Activated CD4-positive, alpha-beta T cell treated with anti-CD3 and anti-CD28 coated beads for 36 hours (primary cell): ENCODE measurements at regions not wholly inside any gene's neighbourhood (a gene's known extent, or its start where the extent isn't known, plus 50 kb on each side); places are given as distances from the start of the nearest gene placed in this dataset.

Experiments used
- ATAC-seq: fragments of 200-7000 bp; cut with Tn5 transposase; one replicate; pipeline ENCODE4 v1.10.0; 2021; ENCODE audit warnings: mild to moderate bottlenecking, moderate library complexity
- CTCF ChIA-PET: fragments of 350-600 bp; sonication (Branson Sonifier 250); formaldehyde crosslinking; loops from one replicate; lab custom pipeline; 2021; ENCODE audit warnings: antibody characterized with exemption; lab: Charles Lee
- POLR2A ChIA-PET: fragments of 350-600 bp; sonication (Branson Sonifier 250); formaldehyde crosslinking; loops from one replicate; lab custom pipeline; 2021; ENCODE audit warnings: antibody characterized with exemption, inconsistent platforms; lab: Charles Lee
- DNase-seq: peaks from one replicate; pipeline ENCODE4 v3.0.0-alpha.2; 2020
- H3K27ac Mint-ChIP-seq: one replicate; pipeline ENCODE4 v1.8.0; 2021; ENCODE audit warnings: mixed read lengths
- H3K27me3 Mint-ChIP-seq: one replicate; pipeline ENCODE4 v1.8.0; 2021; ENCODE audit warnings: mixed read lengths
- H3K36me3 Mint-ChIP-seq: one replicate; pipeline ENCODE4 v1.8.0; 2021; ENCODE audit warnings: low read depth, mixed read lengths
- H3K4me1 Mint-ChIP-seq: one replicate; pipeline ENCODE4 v1.8.0; 2021; ENCODE audit warnings: mixed read lengths
- H3K4me3 Mint-ChIP-seq: one replicate; pipeline ENCODE4 v1.8.0; 2021; ENCODE audit warnings: mild to moderate bottlenecking, moderate library complexity, mixed read lengths
- H3K9me3 Mint-ChIP-seq: one replicate; pipeline ENCODE4 v1.8.0; 2021; ENCODE audit warnings: low read depth, mixed read lengths
- intact Hi-C, 2 experiments: fragments of 100-400 bp; cut with DNase I in 1 of 2; cut with micrococcal nuclease in 1 of 2; formaldehyde crosslinking; loops; one replicate each; pipeline versions ENCODE4 v1.14.2 to v1.15.1; 2022 to 2024; cut with DNase I, micrococcal nuclease

- Mint-ChIP-seq H3K36me3 (no peaks in the 10 kb centered on the region), H3K27me3 (no peaks in the 10 kb centered on the region), H3K4me3 (no peak overlapping the region), H3K27ac (no peak overlapping the region), H3K4me1 (no peaks in the 10 kb centered on the region), H3K9me3 (no peaks in the 10 kb centered on the region)
- intact Hi-C loops = no loop called here
- POLR2A ChIA-PET = no interaction called here
- DNase-seq (no peak), ATAC-seq (no peak)
- CTCF ChIA-PET = no interaction called here
Measured at GRCh38 chr12:82149045-82149444, 209.1 kb downstream of the CCDC59 start.

DNA sequence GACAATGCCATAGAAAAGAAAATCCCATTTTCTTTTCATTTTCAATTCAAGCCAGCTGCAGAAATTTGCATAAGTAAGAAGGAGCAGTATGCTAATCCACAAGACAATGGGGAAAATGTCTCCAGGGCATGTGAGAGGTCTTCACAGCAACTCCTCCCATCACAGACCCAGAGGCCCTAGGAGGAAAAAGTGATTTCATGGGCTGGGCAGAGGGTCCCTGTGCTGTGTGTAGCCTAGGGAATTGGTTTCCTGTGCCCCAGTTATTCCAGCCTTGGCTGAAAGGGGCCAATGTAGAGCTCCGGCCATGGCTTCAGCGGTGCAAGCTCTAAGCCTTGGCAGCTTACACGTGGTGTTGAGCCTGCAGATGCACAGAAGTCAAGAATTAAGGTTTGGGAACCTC is 211.4 kb downstream of the CCDC59 start:
- H3K4me3 Mint-ChIP-seq = no peak overlapping the region
- DNase-seq = no peak
- no peaks in the 10 kb centered on the region for H3K36me3 Mint-ChIP-seq
- CTCF ChIA-PET = no interaction called here
- peaks cover 2% of the 10 kb centered on the region for H3K9me3 Mint-ChIP-seq
- intact Hi-C loops = no loop called here
- ATAC-seq = no peak
- POLR2A ChIA-PET = no interaction called here
- H3K27ac Mint-ChIP-seq = no peak overlapping the region
- no peaks in the 10 kb centered on the region for H3K4me1 Mint-ChIP-seq
- no peaks in the 10 kb centered on the region for H3K27me3 Mint-ChIP-seq

DNA sequence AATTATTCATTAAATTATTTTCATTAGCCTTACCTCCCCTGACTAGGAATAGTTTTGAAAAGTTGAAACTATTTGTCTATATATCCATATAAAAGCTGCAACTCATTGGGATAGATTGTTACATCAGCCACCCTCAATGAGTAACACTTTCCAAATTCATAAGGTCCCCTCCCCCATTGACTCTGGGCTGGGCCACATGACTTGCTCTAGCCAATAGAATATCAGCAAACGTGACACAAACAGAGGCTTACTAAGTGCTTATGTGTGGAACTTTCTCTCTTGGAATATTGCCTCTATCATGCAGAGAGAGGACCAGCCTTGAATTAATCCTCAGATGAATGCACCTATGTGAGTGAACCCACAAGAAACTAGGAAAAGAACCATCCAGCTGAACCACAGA is 213.7 kb downstream of the CCDC59 start:
- no peak overlapping the region for H3K4me3 Mint-ChIP-seq
- H3K4me1 Mint-ChIP-seq = no peaks in the 10 kb centered on the region
- peaks cover 2% of the 10 kb centered on the region for H3K9me3 Mint-ChIP-seq
- no peak for ATAC-seq
- intact Hi-C loops = no loop called here
- CTCF ChIA-PET = no interaction called here
- no peak overlapping the region for H3K27ac Mint-ChIP-seq
- H3K36me3 Mint-ChIP-seq = no peaks in the 10 kb centered on the region
- POLR2A ChIA-PET = no interaction called here
- peak; percentile 6 for DNase-seq
- H3K27me3 Mint-ChIP-seq = no peaks in the 10 kb centered on the region

GRCh38 chr12:82132390-82132789 is 225.8 kb downstream of the CCDC59 start:
- no peak for DNase-seq
- H3K27ac Mint-ChIP-seq = no peak overlapping the region
- H3K9me3 Mint-ChIP-seq = peaks cover 11% of the 10 kb centered on the region
- intact Hi-C loops = no loop called here
- ChIA-PET POLR2A (no interaction called here), CTCF (no interaction called here)
- H3K36me3 Mint-ChIP-seq = no peaks in the 10 kb centered on the region
- no peaks in the 10 kb centered on the region for H3K27me3 Mint-ChIP-seq
- H3K4me1 Mint-ChIP-seq = no peaks in the 10 kb centered on the region
- no peak overlapping the region for H3K4me3 Mint-ChIP-seq
- no peak for ATAC-seq

- ChIA-PET CTCF (interaction anchor here (0.5 kb wide), 1 partner anchor 485 kb away, joined by 3 read pairs; no protein-coding TSS in a partner anchor), POLR2A (no interaction called here)
- intact Hi-C loops = no loop called here
- Mint-ChIP-seq H3K4me1 (no peaks in the 10 kb centered on the region), H3K36me3 (no peaks in the 10 kb centered on the region), H3K9me3 (no peaks in the 10 kb centered on the region), H3K27ac (no peak overlapping the region), H3K27me3 (no peaks in the 10 kb centered on the region), H3K4me3 (no peak overlapping the region)
- no peak for ATAC-seq
- DNase-seq = no peak
Measured at GRCh38 chr12:82130762-82131161, 227.4 kb downstream of the CCDC59 start.

DNA sequence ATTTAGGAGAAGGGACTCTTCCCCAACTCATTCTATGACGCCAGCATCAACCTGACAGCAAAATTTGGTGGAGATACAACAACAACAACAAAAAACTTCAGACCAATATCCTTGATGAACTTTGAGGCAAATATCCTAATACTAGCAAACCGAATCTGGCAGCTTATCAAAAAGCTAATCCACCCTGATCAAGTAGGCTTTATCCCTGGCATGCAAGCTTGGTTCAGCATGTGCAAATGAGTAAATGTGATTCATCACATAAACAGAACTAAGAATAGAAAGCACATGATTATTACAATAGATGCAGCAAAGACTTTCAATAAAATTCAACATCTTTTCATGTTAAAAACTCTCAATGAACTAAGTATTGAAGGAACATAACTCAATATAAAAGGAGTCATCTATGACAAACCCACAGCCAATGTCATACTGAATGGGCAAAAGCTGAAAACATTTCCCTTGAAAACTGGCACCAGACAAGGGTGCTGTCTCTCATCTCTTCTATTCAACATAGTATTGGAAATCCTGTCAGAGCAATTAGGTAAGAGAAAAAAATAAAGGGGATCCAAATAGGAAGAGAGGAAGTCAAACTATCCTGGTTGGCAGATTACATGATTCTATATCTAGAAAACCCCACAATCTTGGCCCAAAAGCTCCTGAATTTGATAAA is 233.3 kb downstream of the CCDC59 start:
- H3K36me3 Mint-ChIP-seq = no peaks in the 10 kb centered on the region
- H3K9me3 Mint-ChIP-seq = no peaks in the 10 kb centered on the region
- no peak overlapping the region for H3K27ac Mint-ChIP-seq
- POLR2A ChIA-PET = no interaction called here
- H3K27me3 Mint-ChIP-seq = no peaks in the 10 kb centered on the region
- H3K4me3 Mint-ChIP-seq = no peak overlapping the region
- H3K4me1 Mint-ChIP-seq = no peaks in the 10 kb centered on the region
- no peak for ATAC-seq
- intact Hi-C loops = no loop called here
- CTCF ChIA-PET = no interaction called here
- DNase-seq = no peak

GRCh38 chr12:82121545-82121944 is 236.6 kb downstream of the CCDC59 start:
- Mint-ChIP-seq H3K4me3 (no peak overlapping the region), H3K27ac (no peak overlapping the region), H3K9me3 (no peaks in the 10 kb centered on the region), H3K4me1 (no peaks in the 10 kb centered on the region), H3K36me3 (no peaks in the 10 kb centered on the region), H3K27me3 (no peaks in the 10 kb centered on the region)
- POLR2A ChIA-PET = no interaction called here
- DNase-seq (no peak), ATAC-seq (no peak)
- intact Hi-C loops = no loop called here
- CTCF ChIA-PET = no interaction called here

DNA sequence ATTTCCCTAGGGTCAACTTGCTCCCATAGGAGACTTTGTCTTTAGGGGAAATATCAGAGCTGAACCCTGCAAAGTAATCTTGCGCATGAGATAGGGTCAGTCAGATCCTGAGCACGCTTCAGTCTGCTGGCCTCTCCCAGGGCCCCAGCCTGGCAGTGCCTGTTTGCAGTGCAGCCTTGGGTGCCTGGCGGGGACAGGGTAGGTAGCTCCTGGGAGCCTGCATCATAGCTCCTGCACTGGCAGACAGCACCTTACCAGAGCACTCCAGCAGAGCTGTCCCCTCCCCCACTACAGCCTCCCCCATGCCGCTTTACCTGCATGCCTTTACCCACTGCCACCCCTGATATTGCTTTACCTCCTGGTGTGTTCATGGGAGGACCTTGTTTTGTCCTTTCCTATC is 237.3 kb downstream of the CCDC59 start:
- H3K4me1 Mint-ChIP-seq = no peaks in the 10 kb centered on the region
- no peak overlapping the region for H3K27ac Mint-ChIP-seq
- ChIA-PET CTCF (no interaction called here), POLR2A (no interaction called here)
- no peak overlapping the region for H3K4me3 Mint-ChIP-seq
- DNase-seq (no peak), ATAC-seq (no peak)
- no peaks in the 10 kb centered on the region for H3K36me3 Mint-ChIP-seq
- intact Hi-C loops = no loop called here
- no peaks in the 10 kb centered on the region for H3K27me3 Mint-ChIP-seq
- H3K9me3 Mint-ChIP-seq = no peaks in the 10 kb centered on the region

DNA sequence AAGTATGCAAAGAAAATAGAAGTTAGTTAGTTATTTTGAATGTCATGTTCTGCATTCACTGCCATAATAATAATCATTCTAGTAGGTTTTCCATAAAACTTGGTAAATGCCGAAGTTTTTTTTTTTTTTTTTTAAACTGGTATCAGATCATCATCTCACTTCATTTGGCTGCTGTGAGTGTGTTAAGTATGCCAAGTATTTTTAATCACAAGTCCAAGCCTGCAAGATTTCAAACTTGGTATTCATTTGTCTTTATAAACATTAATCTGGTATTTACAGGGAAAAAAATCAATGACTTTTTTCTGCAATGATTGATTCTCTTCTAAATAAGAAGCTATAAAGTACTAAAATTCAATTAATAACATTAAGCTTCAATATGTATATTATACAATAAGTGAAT is 248.9 kb downstream of the CCDC59 start:
- Mint-ChIP-seq H3K27ac (no peak overlapping the region), H3K36me3 (no peaks in the 10 kb centered on the region), H3K4me3 (no peak overlapping the region), H3K9me3 (no peaks in the 10 kb centered on the region), H3K27me3 (no peaks in the 10 kb centered on the region), H3K4me1 (no peaks in the 10 kb centered on the region)
- DNase-seq (no peak), ATAC-seq (no peak)
- intact Hi-C loops = no loop called here
- CTCF ChIA-PET = no interaction called here
- POLR2A ChIA-PET = no interaction called here

- intact Hi-C loops = no loop called here
- ChIA-PET CTCF (no interaction called here), POLR2A (no interaction called here)
- DNase-seq (no peak), ATAC-seq (no peak)
- Mint-ChIP-seq H3K4me3 (no peak overlapping the region), H3K36me3 (no peaks in the 10 kb centered on the region), H3K4me1 (no peaks in the 10 kb centered on the region), H3K27ac (no peak overlapping the region), H3K27me3 (no peaks in the 10 kb centered on the region), H3K9me3 (no peaks in the 10 kb centered on the region)
Measured at GRCh38 chr12:82108615-82109014, 249.6 kb downstream of the CCDC59 start.

GRCh38 chr12:82099216-82099615 is 259.0 kb downstream of the CCDC59 start:
- no peak for ATAC-seq
- Mint-ChIP-seq H3K36me3 (no peaks in the 10 kb centered on the region), H3K4me1 (no peaks in the 10 kb centered on the region), H3K4me3 (no peak overlapping the region), H3K27ac (no peak overlapping the region), H3K9me3 (peaks cover 8% of the 10 kb centered on the region), H3K27me3 (no peaks in the 10 kb centered on the region)
- CTCF ChIA-PET = no interaction called here
- POLR2A ChIA-PET = no interaction called here
- intact Hi-C loops = no loop called here
- no peak for DNase-seq

- ATAC-seq (no peak), DNase-seq (no peak)
- CTCF ChIA-PET = interaction anchor here (0.7 kb wide), 1 partner anchor 42 kb away, joined by 3 read pairs; no protein-coding TSS in a partner anchor
- no peak overlapping the region for H3K27ac Mint-ChIP-seq
- intact Hi-C loops = no loop called here
- no peaks in the 10 kb centered on the region for H3K36me3 Mint-ChIP-seq
- no peaks in the 10 kb centered on the region for H3K4me1 Mint-ChIP-seq
- POLR2A ChIA-PET = no interaction called here
- H3K27me3 Mint-ChIP-seq = no peaks in the 10 kb centered on the region
- H3K4me3 Mint-ChIP-seq = no peak overlapping the region
- H3K9me3 Mint-ChIP-seq = peaks cover 8% of the 10 kb centered on the region
Measured at GRCh38 chr12:82097877-82098276, 260.3 kb downstream of the CCDC59 start.
